ENCODE measurements at regions not wholly inside any gene's neighbourhood (a gene's known extent, or its start where the extent isn't known, plus 50 kb on each side); places are given as distances from the start of the nearest gene placed in this dataset.

- no peak overlapping the region for H3K9ac ChIP-seq (ENCODE audit: insufficient read depth, low read depth, low read length)
- no peak for FAIRE-seq
- H3K4me2 ChIP-seq (ENCODE audit: low read depth, low read length), result no peak overlapping the region
- POLR2A ChIA-PET, result no interaction called here
- in situ Hi-C loops (cut with HindIII; ENCODE audit: extremely low pct_ligation_motif_present, low pct_unique_long_range_greater_than_20kb) (no loop called here), intact Hi-C loops (cut with micrococcal nuclease; ENCODE audit: unreplicated experiment) (no loop called here)
- no peaks in the 10 kb centered on the region; a peak in 1 of 5 replicates for H3K27me3 ChIP-seq (ENCODE audit: control insufficient read depth in 1 of 2, insufficient read depth in 2 of 2, low read length in 2 of 2)
- WGBS (ENCODE audit: low lambda C conversion rate), result no CpG with 5 or more reads among the region's 4 CpGs
- no peaks in the 10 kb centered on the region for H3K9me3 ChIP-seq (ENCODE audit: low read length)
- no TSS peak for BruUV-seq (replicated peaks)
- no peak overlapping the region for H2AFZ ChIP-seq (ENCODE audit: low read length)
- ATAC-seq, result no peak
- no peak overlapping the region for H3K4me3 ChIP-seq (replicated peaks in 1 of 3; ENCODE audit: insufficient read depth in 1 of 3, low read depth in 2 of 3, low read length in 3 of 3)
- no peaks in the 10 kb centered on the region for H3K79me2 ChIP-seq (ENCODE audit: insufficient read depth, low read length)
- 0 out of 2 replicates have a peak, but pooled peaks cover under 1% of the 10 kb centered on the region for H3K4me1 ChIP-seq (ENCODE audit: insufficient read depth, low read length)
- H3K36me3 ChIP-seq (replicated peaks in 1 of 2; ENCODE audit: control insufficient read depth in 1 of 2, insufficient read depth in 2 of 2, low read length in 2 of 2), result no peaks in the 10 kb centered on the region; a peak in 1 of 5 replicates
- H4K20me1 ChIP-seq (ENCODE audit: insufficient read depth, low read length), result no peaks in the 10 kb centered on the region
- TF ChIP-seq ZNF878 (CRISPR knock-in tag; IDR thresholded peaks at IDR 0.05), result no peak
- no peak for TF ChIP-seq ZNF563 (CRISPR knock-in tag; IDR thresholded peaks at IDR 0.05)
- no peak for TF ChIP-seq PBX3 (CRISPR knock-in tag; IDR thresholded peaks at IDR 0.05; ENCODE audit: borderline replicate concordance)
- CTCF ChIA-PET (ENCODE audit: low intra/inter-chr PET ratio, low total read pairs), result no interaction called here
- no peak overlapping the region for H3K27ac ChIP-seq (ENCODE audit: extremely low read length, insufficient read depth, low read length)
- DNase-seq (ENCODE audit: low spot score), result no peak
These were observed 141.8 kb upstream of the PWP1 start for GRCh38 chr12:107543841-107544240.

GRCh38 chr12:107544937-107545336 lies 140.7 kb upstream of the PWP1 start:
- ChIA-PET CTCF (ENCODE audit: low intra/inter-chr PET ratio, low total read pairs) (no interaction called here), POLR2A (no interaction called here)
- H3K36me3 ChIP-seq (replicated peaks in 1 of 2; ENCODE audit: control insufficient read depth in 1 of 2, insufficient read depth in 2 of 2, low read length in 2 of 2), result no peaks in the 10 kb centered on the region; a peak in 1 of 5 replicates
- H3K9ac ChIP-seq (ENCODE audit: insufficient read depth, low read depth, low read length), result no peak overlapping the region
- H3K9me3 ChIP-seq (ENCODE audit: low read length), result no peaks in the 10 kb centered on the region
- H3K4me1 ChIP-seq (ENCODE audit: insufficient read depth, low read length), result peaks cover 8% of the 10 kb centered on the region; the same call in 1 of the 2 replicates
- no peak overlapping the region for H3K4me3 ChIP-seq (replicated peaks in 1 of 3; ENCODE audit: insufficient read depth in 1 of 3, low read depth in 2 of 3, low read length in 3 of 3)
- H3K79me2 ChIP-seq (ENCODE audit: insufficient read depth, low read length), result no peaks in the 10 kb centered on the region
- ATAC-seq, result no peak
- DNase-seq (ENCODE audit: low spot score), result no peak
- intact Hi-C loops (cut with micrococcal nuclease; ENCODE audit: unreplicated experiment), result no loop called here
- WGBS (ENCODE audit: low lambda C conversion rate), result 76% methylated on average over 2 of the region's 2 CpGs
- H3K27ac ChIP-seq (ENCODE audit: extremely low read length, insufficient read depth, low read length), result no peak overlapping the region
- no peak for FAIRE-seq
- no peak overlapping the region for H2AFZ ChIP-seq (ENCODE audit: low read length)
- no peak overlapping the region for H3K4me2 ChIP-seq (ENCODE audit: low read depth, low read length)
- in situ Hi-C loops (cut with HindIII; ENCODE audit: extremely low pct_ligation_motif_present, low pct_unique_long_range_greater_than_20kb), result no loop called here
- H3K27me3 ChIP-seq (ENCODE audit: control insufficient read depth in 1 of 2, insufficient read depth in 2 of 2, low read length in 2 of 2), result no peaks in the 10 kb centered on the region; a peak in 1 of 5 replicates
- no TSS peak for BruUV-seq (replicated peaks)
- H4K20me1 ChIP-seq (ENCODE audit: insufficient read depth, low read length), result no peaks in the 10 kb centered on the region
- no peak for TF ChIP-seq CSRNP1 (CRISPR knock-in tag; IDR thresholded peaks at IDR 0.05)
- no peak for TF ChIP-seq KDM2A (CRISPR knock-in tag; IDR thresholded peaks at IDR 0.05; ENCODE audit: borderline replicate concordance, low read depth)
- no peak for TF ChIP-seq ZNF547 (CRISPR knock-in tag; IDR thresholded peaks at IDR 0.05)
- TF ChIP-seq ZNF609 (CRISPR knock-in tag; IDR thresholded peaks at IDR 0.05; ENCODE audit: borderline replicate concordance), result no peak
- TF ChIP-seq ELF3 (CRISPR knock-in tag; IDR thresholded peaks at IDR 0.05), result no peak
- no peak for TF ChIP-seq ARNT2 (CRISPR knock-in tag; IDR thresholded peaks at IDR 0.05; ENCODE audit: low read depth)
- TF ChIP-seq MEF2D (CRISPR knock-in tag; IDR thresholded peaks at IDR 0.05), result no peak
- no peak for TF ChIP-seq PRPF4 (IDR thresholded peaks at IDR 0.05; ENCODE audit: low read depth, low read length, poor library complexity, severe bottlenecking)
